NCI-H2227 (cell line): ENCODE measurements at regions not wholly inside any gene's neighbourhood (a gene's known extent, or its start where the extent isn't known, plus 50 kb on each side); places are given as distances from the start of the nearest gene placed in this dataset.

ENCODE experiments used
- DNase-seq: peaks from one replicate; lab custom pipeline; 2025; ENCODE audit not compliant: unreplicated experiment; lab: John Stamatoyannopoulos, UW

GRCh38 chr18:39806525-39806924 lies 2148.5 kb upstream of the PIK3C3 start:
- no peak for DNase-seq

- DNase-seq, result no peak
Observed at GRCh38 chr18:39805218-39805617, 2149.8 kb upstream of the PIK3C3 start.

- DNase-seq, result no peak
Observed at GRCh38 chr18:39802648-39803229, 2152.3 kb upstream of the PIK3C3 start.

- no peak for DNase-seq
Observed at GRCh38 chr18:39801848-39802247, 2153.2 kb upstream of the PIK3C3 start.

- DNase-seq, result no peak
Observed at GRCh38 chr18:39801010-39801409, 2154.0 kb upstream of the PIK3C3 start.

GRCh38 chr18:39799006-39799405 lies 2156.0 kb upstream of the PIK3C3 start:
- peak; percentile 30 for DNase-seq

- DNase-seq, result no peak
Observed at GRCh38 chr18:39796393-39796792, 2158.6 kb upstream of the PIK3C3 start.

GRCh38 chr18:39795350-39795749 lies 2159.7 kb upstream of the PIK3C3 start:
- no peak for DNase-seq

GRCh38 chr18:39793609-39794008 lies 2161.4 kb upstream of the PIK3C3 start:
- DNase-seq, result no peak

- no peak for DNase-seq
Observed at GRCh38 chr18:39788383-39788782, 2166.7 kb upstream of the PIK3C3 start.

- DNase-seq, result no peak
Observed at GRCh38 chr18:39786477-39786876, 2168.6 kb upstream of the PIK3C3 start.

- no peak for DNase-seq
Observed at GRCh38 chr18:39784541-39784940, 2170.5 kb upstream of the PIK3C3 start.

- no peak for DNase-seq
Observed at GRCh38 chr18:39781565-39781964, 2173.5 kb upstream of the PIK3C3 start.

- no peak for DNase-seq
Observed at GRCh38 chr18:39780774-39781173, 2174.3 kb upstream of the PIK3C3 start.

- DNase-seq, result no peak
Observed at GRCh38 chr18:39779926-39780325, 2175.1 kb upstream of the PIK3C3 start.

- no peak for DNase-seq
Observed at GRCh38 chr18:39776766-39777165, 2178.3 kb upstream of the PIK3C3 start.

GRCh38 chr18:39774957-39775598 lies 2180.0 kb upstream of the PIK3C3 start:
- DNase-seq, result no peak

- DNase-seq, result no peak
Observed at GRCh38 chr18:39773646-39774045, 2181.4 kb upstream of the PIK3C3 start.

- DNase-seq, result no peak
Observed at GRCh38 chr18:39772155-39772919, 2182.7 kb upstream of the PIK3C3 start.

GRCh38 chr18:39770399-39770798 lies 2184.6 kb upstream of the PIK3C3 start:
- peak; percentile 25 for DNase-seq

GRCh38 chr18:39764873-39765272 lies 2190.2 kb upstream of the PIK3C3 start:
- no peak for DNase-seq

GRCh38 chr18:39761273-39761672 lies 2193.8 kb upstream of the PIK3C3 start:
- DNase-seq, result no peak
